ENCODE measurements at regions not wholly inside any gene's neighbourhood (a gene's known extent, or its start where the extent isn't known, plus 50 kb on each side); places are given as distances from the start of the nearest gene placed in this dataset.

DNA sequence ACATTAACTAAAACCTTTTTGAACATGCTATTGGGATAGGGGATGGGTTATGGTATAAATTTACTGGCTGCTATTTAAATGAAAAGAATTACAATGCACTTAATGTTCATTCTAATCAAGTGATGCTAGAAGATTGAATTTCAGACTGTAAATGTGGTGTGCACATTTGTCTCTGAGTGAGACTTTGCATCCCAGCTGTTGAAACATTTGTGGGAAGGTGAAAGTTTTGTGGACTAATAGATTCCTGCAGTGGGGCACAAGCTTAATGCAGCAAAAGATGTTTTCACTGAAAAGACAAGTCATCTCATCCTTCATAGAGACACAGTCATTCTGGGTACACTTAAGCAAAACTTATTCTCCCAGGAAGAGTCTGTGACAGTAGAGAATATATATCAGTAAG lies 323.6 kb downstream of the NFIB start:
- H3K4me1 ChIP-seq (ENCODE audit: control insufficient read depth, insufficient read depth, low read length), result peaks cover 11% of the 10 kb centered on the region

DNA sequence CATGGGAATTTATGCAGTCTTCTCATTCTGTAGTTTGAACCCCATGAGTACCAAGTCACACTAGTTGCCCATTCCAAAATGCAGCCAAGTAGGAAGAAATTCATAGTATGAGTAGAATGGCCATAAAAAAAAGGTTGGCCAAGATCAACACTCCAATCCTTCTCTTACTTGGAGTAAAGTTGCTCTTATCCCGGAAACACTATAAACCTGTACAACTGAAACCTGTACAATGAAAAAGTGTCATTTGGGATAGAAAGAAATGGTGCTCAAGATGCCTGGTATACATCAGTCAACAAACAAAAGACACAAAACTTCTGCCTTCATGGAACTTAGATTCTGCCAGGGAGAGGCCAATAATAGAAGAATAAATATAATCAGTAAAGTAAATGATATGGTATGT lies 325.0 kb downstream of the NFIB start:
- ChIA-PET CTCF (interaction anchor here (0.6 to 0.7 kb wide), 2 partner anchors 22 to 122 kb away, joined by 3 read pairs; no protein-coding TSS in a partner anchor), POLR2A (no interaction called here)
- TF ChIP-seq YY1 (tag by site-specific recombination; IDR thresholded peaks at IDR 0.05) (no peak), KLF7 (tag by site-specific recombination; IDR thresholded peaks at IDR 0.05; ENCODE audit: borderline replicate concordance) (no peak), GLI4 (tag by site-specific recombination; IDR thresholded peaks at IDR 0.05) (no peak), ZNF239 (tag by site-specific recombination; IDR thresholded peaks at IDR 0.05) (no peak), ZNF112 (tag by site-specific recombination; IDR thresholded peaks at IDR 0.05) (no peak), ZNF248 (tag by site-specific recombination; IDR thresholded peaks at IDR 0.05) (no peak), ZNF707 (tag by site-specific recombination; IDR thresholded peaks at IDR 0.05) (no peak), BCL11A (tag by site-specific recombination; IDR thresholded peaks at IDR 0.05; ENCODE audit: low read depth) (no peak), MYNN (tag by site-specific recombination; IDR thresholded peaks at IDR 0.05; ENCODE audit: borderline replicate concordance) (no peak), RBAK (tag by site-specific recombination; IDR thresholded peaks at IDR 0.05) (no peak), ZSCAN23 (tag by site-specific recombination; IDR thresholded peaks at IDR 0.05) (no peak), ZNF311 (tag by site-specific recombination; IDR thresholded peaks at IDR 0.05; ENCODE audit: borderline replicate concordance) (no peak), HOXC10 (CRISPR knock-in tag; IDR thresholded peaks at IDR 0.05) (no peak)
- TF ChIP-seq, protein P1, sequence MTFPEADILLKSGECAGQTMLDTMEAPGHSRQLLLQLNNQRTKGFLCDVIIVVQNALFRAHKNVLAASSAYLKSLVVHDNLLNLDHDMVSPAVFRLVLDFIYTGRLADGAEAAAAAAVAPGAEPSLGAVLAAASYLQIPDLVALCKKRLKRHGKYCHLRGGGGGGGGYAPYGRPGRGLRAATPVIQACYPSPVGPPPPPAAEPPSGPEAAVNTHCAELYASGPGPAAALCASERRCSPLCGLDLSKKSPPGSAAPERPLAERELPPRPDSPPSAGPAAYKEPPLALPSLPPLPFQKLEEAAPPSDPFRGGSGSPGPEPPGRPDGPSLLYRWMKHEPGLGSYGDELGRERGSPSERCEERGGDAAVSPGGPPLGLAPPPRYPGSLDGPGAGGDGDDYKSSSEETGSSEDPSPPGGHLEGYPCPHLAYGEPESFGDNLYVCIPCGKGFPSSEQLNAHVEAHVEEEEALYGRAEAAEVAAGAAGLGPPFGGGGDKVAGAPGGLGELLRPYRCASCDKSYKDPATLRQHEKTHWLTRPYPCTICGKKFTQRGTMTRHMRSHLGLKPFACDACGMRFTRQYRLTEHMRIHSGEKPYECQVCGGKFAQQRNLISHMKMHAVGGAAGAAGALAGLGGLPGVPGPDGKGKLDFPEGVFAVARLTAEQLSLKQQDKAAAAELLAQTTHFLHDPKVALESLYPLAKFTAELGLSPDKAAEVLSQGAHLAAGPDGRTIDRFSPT (tag by site-specific recombination; IDR thresholded peaks at IDR 0.05), result no peak

More for the DNA sequence above, 323.6 kb downstream of the NFIB start:
- no peaks in the 10 kb centered on the region for H3K9me3 ChIP-seq (ENCODE audit: control insufficient read depth, insufficient read depth, low read depth, low read length)
- POLR2A ChIA-PET, result no interaction called here
- no peak overlapping the region for H3K27ac ChIP-seq (ENCODE audit: extremely low read depth, low read depth, low read length)
- CTCF ChIA-PET, result no interaction called here
- no peaks in the 10 kb centered on the region for H3K36me3 ChIP-seq (ENCODE audit: control insufficient read depth in 2 of 2, insufficient read depth in 1 of 2, low read length in 2 of 2)
- TF ChIP-seq, protein P2, sequence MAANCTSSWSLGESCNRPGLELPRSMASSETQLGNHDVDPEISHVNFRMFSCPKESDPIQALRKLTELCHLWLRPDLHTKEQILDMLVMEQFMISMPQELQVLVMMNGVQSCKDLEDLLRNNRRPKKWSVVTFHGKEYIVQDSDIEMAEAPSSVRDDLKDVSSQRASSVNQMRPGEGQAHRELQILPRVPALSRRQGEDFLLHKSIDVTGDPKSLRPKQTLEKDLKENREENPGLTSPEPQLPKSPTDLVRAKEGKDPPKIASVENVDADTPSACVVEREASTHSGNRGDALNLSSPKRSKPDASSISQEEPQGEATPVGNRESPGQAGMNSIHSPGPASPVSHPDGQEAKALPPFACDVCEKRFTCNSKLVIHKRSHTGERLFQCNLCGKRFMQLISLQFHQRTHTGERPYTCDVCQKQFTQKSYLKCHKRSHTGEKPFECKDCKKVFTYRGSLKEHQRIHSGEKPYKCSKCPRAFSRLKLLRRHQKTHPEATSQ (tag by site-specific recombination; IDR thresholded peaks at IDR 0.05), result no peak
- TF ChIP-seq ZNF423 (tag by site-specific recombination; IDR thresholded peaks at IDR 0.05), result no peak
- TF ChIP-seq, protein P3, sequence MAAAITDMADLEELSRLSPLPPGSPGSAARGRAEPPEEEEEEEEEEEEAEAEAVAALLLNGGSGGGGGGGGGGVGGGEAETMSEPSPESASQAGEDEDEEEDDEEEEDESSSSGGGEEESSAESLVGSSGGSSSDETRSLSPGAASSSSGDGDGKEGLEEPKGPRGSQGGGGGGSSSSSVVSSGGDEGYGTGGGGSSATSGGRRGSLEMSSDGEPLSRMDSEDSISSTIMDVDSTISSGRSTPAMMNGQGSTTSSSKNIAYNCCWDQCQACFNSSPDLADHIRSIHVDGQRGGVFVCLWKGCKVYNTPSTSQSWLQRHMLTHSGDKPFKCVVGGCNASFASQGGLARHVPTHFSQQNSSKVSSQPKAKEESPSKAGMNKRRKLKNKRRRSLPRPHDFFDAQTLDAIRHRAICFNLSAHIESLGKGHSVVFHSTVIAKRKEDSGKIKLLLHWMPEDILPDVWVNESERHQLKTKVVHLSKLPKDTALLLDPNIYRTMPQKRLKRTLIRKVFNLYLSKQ (tag by site-specific recombination; IDR thresholded peaks at IDR 0.05; ENCODE audit: borderline replicate concordance), result no peak
- TF ChIP-seq ZBTB21 (tag by site-specific recombination; IDR thresholded peaks at IDR 0.05), result no peak
- no peak for TF ChIP-seq ZNF354C (tag by site-specific recombination; IDR thresholded peaks at IDR 0.05; ENCODE audit: borderline replicate concordance, low read depth)
- TF ChIP-seq ZBTB20 (tag by site-specific recombination; IDR thresholded peaks at IDR 0.05), result no peak
- TF ChIP-seq, protein P4, sequence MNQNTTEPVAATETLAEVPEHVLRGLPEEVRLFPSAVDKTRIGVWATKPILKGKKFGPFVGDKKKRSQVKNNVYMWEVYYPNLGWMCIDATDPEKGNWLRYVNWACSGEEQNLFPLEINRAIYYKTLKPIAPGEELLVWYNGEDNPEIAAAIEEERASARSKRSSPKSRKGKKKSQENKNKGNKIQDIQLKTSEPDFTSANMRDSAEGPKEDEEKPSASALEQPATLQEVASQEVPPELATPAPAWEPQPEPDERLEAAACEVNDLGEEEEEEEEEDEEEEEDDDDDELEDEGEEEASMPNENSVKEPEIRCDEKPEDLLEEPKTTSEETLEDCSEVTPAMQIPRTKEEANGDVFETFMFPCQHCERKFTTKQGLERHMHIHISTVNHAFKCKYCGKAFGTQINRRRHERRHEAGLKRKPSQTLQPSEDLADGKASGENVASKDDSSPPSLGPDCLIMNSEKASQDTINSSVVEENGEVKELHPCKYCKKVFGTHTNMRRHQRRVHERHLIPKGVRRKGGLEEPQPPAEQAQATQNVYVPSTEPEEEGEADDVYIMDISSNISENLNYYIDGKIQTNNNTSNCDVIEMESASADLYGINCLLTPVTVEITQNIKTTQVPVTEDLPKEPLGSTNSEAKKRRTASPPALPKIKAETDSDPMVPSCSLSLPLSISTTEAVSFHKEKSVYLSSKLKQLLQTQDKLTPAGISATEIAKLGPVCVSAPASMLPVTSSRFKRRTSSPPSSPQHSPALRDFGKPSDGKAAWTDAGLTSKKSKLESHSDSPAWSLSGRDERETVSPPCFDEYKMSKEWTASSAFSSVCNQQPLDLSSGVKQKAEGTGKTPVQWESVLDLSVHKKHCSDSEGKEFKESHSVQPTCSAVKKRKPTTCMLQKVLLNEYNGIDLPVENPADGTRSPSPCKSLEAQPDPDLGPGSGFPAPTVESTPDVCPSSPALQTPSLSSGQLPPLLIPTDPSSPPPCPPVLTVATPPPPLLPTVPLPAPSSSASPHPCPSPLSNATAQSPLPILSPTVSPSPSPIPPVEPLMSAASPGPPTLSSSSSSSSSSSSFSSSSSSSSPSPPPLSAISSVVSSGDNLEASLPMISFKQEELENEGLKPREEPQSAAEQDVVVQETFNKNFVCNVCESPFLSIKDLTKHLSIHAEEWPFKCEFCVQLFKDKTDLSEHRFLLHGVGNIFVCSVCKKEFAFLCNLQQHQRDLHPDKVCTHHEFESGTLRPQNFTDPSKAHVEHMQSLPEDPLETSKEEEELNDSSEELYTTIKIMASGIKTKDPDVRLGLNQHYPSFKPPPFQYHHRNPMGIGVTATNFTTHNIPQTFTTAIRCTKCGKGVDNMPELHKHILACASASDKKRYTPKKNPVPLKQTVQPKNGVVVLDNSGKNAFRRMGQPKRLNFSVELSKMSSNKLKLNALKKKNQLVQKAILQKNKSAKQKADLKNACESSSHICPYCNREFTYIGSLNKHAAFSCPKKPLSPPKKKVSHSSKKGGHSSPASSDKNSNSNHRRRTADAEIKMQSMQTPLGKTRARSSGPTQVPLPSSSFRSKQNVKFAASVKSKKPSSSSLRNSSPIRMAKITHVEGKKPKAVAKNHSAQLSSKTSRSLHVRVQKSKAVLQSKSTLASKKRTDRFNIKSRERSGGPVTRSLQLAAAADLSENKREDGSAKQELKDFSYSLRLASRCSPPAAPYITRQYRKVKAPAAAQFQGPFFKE (tag by site-specific recombination; IDR thresholded peaks at IDR 0.05; ENCODE audit: borderline replicate concordance), result no peak
- no peak for TF ChIP-seq SCRT1 (tag by site-specific recombination; IDR thresholded peaks at IDR 0.05; ENCODE audit: borderline replicate concordance)
- no peak for TF ChIP-seq ZNF23 (tag by site-specific recombination; IDR thresholded peaks at IDR 0.05; ENCODE audit: borderline replicate concordance)
- no peak for TF ChIP-seq REPIN1 (tag by site-specific recombination; IDR thresholded peaks at IDR 0.05; ENCODE audit: low read depth)
- no peak for TF ChIP-seq ZNF621 (tag by site-specific recombination; IDR thresholded peaks at IDR 0.05)
- no peak for TF ChIP-seq ZNF10 (tag by site-specific recombination; IDR thresholded peaks at IDR 0.05)
- TF ChIP-seq ZNF548 (tag by site-specific recombination; IDR thresholded peaks at IDR 0.05), result no peak
- TF ChIP-seq ZNF664 (tag by site-specific recombination; IDR thresholded peaks at IDR 0.05), result no peak
- TF ChIP-seq BCL11B (tag by site-specific recombination; IDR thresholded peaks at IDR 0.05; ENCODE audit: low read depth), result no peak
- H3K4me3 ChIP-seq (ENCODE audit: low read depth, low read length), result no peak overlapping the region

More for the DNA sequence above, 325.0 kb downstream of the NFIB start:
- Histone ChIP-seq H3K4me3 (ENCODE audit: low read depth, low read length) (no peak overlapping the region), H3K36me3 (ENCODE audit: control insufficient read depth in 2 of 2, insufficient read depth in 1 of 2, low read length in 2 of 2) (no peaks in the 10 kb centered on the region), H3K27ac (ENCODE audit: extremely low read depth, low read depth, low read length) (no peak overlapping the region), H3K9me3 (ENCODE audit: control insufficient read depth, insufficient read depth, low read depth, low read length) (no peaks in the 10 kb centered on the region), H3K4me1 (ENCODE audit: control insufficient read depth, insufficient read depth, low read length) (peaks cover 11% of the 10 kb centered on the region)

Measured in HEK293 (cell line).